Stimulated activated CD8-positive, alpha-beta memory T cell treated with anti-CD3 and anti-CD28 coated beads, Interleukin-4, amount 100 ng/mL, for 4 hours (primary cell): ENCODE measurements at regions not wholly inside any gene's neighbourhood (a gene's known extent, or its start where the extent isn't known, plus 50 kb on each side); places are given as distances from the start of the nearest gene placed in this dataset.

Source experiments
- DNase-seq, 2 donors: peaks; one replicate each; pipeline ENCODE4 v3.0.0-alpha.2; 2020; ENCODE audit warnings: low read depth in 2 of 2, low spot score in 1 of 2

GRCh38 chr3:59698091-59698490, 648.3 kb upstream of the CFAP20DC start:
- no peak for DNase-seq

DNA sequence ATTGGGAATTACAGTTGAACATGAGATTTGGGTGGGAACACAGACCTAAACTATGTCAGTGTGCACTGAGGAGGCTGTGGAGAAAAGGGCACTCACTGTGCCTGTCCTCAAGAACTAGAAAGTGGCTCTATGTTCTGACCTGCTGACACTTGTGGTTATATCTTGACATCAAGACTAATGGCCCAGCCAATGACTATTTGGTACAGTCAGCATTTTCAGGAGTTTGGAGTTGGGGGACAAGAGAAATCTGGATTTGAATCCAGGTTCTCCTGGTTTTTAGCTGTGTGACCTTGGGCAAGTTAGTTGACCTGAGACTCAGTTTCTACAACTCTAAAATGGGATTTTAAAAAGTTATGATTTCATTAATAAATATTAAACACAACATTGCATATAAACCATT, 647.0 kb upstream of the CFAP20DC start:
- DNase-seq = no peak

DNA sequence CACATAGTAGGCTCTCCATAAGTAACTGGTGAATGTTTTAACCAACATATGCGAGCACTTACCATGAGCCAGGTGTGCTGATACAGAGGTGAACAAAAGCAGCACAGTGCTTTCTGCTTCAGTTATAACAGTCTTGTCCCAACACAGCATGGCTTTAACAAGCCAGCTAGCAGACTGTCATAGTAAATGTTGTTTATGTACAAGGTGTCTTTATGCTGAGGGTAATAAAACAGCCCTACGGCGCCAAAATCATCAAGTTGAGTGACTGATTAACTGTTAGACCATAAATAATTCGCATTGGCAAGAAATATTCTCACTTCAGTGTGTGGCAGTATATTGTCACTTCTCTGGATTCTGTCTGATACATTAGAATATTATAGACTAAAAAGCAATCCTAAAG, 646.0 kb upstream of the CFAP20DC start:
- DNase-seq = no peak

DNA sequence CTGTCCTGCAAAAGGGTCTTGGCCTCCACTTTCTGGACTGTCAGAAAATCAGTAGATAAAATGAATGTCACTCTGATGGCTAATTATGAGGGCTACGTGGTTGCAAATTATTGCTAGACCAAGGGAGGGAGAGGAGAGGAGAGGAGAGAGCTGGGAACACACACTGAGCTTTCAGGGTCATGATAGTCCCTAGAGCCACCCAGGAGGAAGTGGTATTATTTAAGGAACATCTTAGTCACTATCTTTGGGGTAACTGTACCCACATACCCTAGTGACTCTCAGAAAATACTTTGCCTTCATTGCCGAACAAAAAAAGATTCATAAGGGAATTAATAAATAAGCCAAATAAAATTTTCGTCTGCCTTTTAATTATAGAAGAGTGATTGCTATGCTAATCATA, 642.3 kb upstream of the CFAP20DC start:
- DNase-seq = no peak

DNA sequence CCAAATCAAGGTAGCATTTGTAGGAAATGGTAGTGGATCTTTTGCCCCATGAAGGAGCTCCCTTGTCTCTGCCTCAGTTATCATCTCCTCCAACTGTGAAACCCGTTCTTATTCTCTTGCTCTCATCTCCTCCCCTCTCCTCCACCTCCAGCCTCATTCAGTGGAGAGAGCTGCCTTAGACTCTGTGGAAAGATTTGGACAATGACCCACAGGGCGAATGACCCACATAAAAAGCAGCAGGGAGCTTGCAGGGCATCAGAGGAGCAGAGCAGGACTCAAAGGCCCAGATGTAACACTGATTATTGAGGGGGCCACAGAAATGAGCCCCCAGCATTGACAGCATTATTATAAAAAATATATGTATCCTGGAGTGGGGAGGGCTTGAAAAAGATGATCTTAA, 641.1 kb upstream of the CFAP20DC start:
- no peak for DNase-seq

GRCh38 chr3:59688636-59689035, 638.8 kb upstream of the CFAP20DC start:
- DNase-seq = no peak

DNA sequence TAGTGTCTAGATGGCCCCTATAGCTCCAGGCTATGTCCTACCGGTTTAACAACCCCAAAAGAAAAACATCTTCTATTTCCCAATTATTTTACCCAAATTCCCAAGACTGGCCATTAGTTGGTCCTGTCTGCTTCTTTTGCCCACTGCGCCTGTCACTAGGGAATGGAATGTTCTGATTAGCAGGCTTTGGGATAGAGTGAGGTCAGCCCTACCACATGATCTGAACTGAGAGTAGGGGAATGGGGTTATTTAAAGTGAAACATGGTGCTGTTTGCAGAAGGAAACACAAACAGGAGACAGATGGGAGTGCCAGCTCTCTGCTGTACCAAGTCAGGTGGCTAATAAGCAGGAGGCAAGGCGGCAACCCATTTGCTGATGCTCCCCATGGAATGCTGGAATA, 635.6 kb upstream of the CFAP20DC start:
- no peak for DNase-seq

- DNase-seq = no peak
Observed at GRCh38 chr3:59684766-59685165, 634.9 kb upstream of the CFAP20DC start.

DNA sequence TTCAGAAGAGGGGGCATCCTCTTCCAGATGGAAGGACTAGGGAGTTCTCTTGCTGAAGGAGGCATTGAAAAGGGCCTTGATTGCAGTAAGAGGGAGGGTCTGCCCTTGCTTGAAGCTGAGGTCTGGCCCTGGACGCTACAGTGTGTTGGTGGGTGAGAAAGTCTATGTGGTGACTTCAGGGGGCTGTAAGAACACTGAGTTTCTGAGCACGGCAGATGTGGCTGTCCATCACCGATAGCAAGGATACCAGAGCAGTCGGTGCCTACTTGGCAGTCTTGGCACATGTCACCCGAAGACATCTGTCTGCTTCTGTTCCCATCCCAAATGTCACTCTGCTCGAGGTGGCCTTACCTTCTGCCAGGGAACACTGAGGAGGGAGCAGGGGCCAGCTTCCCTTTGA, 631.1 kb upstream of the CFAP20DC start:
- no peak for DNase-seq

DNA sequence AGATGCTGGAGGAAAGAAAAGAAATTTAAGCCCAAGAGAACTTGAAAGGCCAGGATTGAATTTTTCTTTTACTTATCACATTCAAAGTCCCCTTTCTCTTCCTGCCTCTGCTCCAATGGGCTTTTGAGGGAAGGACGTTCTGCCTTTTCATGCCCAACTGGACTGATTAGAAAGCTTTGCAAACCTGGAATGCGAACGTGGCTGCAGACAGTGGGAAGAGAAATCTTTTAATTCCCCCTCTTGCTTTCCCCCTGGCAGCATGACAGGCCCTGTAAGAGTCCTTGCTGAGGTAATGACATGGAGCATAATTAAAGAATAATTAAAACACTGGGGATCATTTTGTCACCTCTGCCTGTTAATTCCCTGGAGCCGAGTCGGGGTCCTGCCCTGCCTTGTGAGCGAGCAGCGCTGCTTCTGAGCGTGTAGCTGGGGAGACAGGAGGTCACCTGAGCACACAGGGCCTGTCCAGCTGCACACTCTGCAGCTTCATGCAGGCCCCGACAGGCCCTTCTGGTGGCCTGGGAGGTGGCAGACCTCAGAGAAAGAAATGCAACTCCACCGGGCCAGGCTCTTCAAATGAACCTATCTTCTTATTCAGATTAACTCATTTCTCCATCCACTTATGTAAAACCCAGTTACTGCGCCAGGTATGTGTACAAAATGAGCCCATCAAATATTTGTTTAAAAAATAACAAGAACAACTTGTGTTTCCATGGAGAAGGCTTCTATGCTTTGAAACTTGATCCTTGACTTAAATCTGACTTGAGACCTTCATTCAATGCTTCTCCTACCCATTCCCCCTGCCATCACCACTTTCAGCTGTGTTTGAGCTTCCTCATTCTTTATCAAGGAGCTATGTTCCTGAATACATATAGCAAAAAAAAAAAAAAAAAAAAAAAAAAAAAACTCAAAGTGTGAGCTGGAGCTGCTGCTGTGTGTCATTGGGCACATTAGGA, 628.2 kb upstream of the CFAP20DC start:
- no peak for DNase-seq

DNA sequence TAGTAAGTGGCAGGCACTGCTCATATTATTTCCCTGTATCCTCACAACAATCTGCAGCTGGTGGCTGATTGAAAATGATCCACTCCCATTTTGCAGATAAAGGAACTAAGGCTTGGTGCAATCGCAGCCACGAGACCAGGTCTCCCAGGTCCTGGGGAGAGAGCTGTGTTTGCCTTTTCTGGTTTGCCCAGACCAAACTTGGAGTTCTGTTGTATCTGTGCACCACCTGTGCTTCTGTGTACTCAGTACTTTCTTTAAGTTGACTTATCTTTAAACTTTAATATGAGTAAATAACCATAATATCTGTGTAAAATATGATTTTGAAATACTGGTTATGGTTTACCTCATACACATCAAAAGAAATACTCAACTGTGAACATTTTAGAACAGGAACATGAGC, 625.7 kb upstream of the CFAP20DC start:
- DNase-seq = no peak

DNA sequence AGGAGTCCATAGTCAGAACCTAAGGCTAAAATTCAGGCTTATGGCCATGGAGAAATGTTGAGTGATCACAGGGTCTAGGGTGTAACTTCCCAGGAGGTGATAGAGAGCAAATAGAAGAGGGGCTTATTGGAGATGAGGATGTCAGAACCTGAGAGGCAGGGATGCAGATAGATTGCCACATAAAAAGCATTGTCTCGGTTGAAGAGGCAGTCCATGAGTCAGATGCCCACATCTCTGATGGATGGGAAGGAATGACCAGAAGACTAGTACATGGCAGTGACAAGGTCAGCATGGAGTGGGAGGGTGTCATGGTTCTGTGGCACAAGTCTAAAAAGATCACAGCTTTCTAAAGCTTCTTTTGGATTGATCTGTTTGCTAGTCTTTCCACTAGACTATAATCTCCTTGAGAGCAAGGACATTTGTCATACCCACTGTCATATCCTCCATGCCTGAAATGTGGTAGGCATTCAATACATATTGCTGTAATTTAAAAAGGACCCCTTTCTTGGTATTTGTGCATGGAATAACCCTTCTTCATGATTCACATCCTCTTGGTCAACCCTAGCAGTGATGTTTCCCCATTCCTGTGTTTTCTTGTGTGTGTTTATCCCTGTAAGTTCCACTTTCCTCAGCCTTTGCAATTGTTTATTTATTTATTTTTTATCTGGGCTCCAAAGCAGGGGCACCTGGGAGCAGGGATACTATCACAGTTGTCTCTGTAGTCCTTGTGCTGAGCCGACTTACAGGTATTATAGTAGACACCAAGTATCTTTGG, 613.4 kb upstream of the CFAP20DC start:
- DNase-seq = no peak

DNA sequence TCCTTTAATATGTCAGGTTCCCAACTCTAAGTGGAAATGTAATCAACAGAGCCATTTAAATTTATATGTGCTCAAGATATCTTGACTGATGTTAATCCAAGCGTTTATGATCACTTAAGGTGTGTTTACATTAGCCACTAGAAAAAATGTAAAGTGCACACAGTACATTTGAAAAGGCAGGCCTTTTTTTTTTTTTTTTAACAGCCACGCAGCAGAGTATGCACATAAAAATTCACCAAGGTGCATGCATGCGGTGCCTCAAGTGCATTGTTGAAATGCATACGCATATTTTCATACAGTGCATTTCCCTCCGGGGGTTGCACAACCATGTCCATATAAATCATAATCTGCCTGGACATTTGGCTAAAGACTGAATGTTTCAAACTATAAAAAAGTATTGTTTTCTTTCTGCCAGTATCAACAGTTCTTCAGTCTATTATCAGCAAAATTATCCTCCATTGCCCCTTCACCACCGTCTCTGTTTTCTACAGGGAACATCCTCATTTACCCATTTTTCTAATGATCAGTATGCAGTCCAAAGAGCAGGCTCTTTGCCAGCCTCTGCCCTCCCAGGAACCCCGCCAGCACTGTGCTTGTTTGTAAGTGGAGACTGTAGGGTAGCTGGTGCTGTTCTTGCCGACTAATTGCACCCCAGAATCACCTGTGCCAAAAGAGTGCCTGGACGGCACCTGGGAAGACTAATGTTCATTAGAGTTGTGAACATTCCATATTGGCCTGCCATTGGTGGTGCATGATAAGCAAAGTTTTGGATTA, 611.2 kb upstream of the CFAP20DC start:
- no peak for DNase-seq

DNA sequence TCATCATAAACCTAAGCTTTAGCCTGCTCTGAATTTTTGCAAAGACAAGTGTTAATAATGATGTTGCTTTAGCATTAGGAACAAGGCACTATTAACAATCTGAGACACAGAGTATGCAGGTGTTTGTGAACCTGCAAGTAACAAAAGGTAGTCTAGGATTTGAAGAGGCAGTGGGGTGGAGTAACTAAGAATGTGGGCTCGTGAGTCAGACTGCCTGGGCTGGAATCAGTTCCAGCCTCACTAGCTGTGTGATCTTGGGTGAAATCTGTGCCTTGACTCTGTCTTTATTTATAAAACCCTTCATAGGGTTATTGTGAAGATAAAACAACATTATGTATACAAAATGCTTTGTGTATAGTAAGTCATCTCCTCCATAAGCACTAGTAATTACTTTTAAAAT, 610.6 kb upstream of the CFAP20DC start:
- no peak for DNase-seq

- no peak for DNase-seq
Observed at GRCh38 chr3:59659755-59660154, 609.9 kb upstream of the CFAP20DC start.

DNA sequence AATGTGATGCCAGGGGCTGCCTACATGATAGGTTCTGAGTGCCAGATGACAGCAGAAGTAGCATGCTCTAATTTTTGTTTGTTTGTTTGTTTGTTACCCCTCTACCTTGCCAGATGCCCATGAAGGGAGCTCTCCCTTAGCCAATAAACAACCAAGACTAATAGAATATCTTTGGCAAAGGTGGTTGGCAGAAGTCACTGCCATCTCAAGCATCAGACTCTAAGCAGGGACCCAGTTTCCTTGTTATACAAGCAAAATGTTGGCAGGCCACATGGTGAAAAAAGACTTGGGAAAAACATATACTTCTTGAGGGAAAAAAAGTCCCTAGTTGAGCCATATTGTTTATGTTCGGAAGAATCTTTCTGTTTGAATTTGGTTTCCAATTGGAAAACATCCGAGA, 609.0 kb upstream of the CFAP20DC start:
- DNase-seq = no peak

GRCh38 chr3:59658274-59658673, 608.4 kb upstream of the CFAP20DC start:
- DNase-seq = no peak

DNA sequence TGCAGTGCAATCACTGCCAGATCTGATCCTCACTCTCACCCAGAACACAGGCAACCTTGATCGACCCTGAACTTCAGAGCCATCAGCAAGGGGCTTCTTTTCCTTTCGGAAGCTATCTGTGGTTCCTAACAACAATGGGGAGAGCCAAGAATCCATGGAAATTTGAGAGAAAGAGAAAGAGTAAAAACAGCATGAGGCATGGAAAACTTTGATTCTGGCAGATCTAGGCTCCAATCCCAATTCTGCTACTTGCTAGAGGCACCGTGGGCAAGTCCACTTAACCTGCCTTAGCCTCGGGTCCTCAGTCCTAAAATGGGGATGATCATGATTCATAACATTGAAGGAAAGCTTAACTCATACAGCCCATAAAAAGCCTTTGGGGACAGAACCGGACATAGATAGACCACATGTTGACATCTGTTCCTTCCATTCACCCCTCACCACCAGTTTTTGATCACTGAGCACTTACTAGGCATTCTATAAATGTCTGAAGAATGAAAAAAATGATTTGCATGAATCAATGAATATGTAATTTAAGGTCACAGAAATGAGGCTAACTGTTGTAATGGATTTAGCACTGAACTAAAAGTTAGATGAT, 605.7 kb upstream of the CFAP20DC start:
- DNase-seq = no peak

DNA sequence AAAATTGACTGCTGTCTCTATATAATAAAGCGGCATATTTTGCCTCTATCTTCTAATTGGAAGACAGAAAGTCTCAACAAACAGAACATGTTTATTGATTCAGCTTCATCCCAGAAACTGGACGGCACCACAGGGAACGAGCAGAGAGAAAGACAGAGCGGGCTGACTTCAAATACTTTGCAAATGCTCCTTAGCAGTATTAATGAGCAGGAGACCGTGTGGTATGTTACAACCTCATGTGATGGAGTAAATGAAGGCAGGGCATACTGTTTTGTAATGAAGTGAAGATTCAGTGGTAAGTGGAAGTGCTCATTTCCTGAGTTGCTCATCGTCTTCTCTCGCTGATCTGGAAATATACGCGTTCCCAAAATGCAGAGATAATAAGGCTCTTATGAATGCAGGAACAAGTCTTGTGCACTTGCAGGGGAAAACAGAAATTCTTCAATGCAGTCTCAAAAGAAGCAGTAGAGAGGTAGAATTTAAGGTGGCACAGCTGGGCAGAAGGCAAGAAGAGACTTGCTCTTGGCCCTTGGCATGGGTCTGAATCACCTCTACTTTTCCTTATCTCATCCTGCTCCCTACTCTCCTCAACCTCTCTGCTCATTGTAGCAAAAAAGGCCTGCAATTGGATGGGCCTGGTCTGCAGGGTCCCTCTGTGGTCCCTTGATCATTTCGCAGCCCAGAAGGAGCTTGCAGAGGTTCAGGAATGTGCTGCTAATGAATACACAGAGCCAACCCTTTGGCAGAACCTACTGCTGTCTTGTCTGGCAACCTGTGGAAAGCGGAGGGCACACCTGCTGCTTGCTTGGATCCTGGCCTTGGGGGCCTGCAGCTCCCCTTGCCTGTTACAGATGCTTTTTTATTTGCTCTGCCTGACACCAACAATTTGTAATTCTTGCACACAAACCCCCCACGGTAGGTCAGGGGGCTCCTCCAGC, 604.9 kb upstream of the CFAP20DC start:
- no peak for DNase-seq

DNA sequence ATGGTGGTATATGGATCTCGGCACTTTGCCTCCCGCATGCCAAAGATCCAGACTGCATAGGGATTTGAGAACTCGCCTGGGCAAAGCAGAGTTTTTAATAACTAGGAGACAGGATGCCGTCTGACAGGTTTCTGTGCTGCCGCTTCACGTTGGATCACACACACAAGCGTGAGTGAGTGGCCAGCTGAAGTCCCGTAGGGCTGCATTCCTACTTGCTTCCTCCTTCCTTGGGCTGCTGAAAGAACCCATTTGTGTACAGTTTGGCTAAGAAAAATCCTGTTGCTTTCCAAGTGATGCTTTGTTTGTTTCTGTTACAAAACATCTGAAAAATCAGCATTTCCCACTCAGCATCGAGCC, 604.3 kb upstream of the CFAP20DC start:
- no peak for DNase-seq
